AG08395 (cell line): ENCODE measurements at regions not wholly inside any gene's neighbourhood (a gene's known extent, or its start where the extent isn't known, plus 50 kb on each side); places are given as distances from the start of the nearest gene placed in this dataset.

ENCODE experiments used
- DNase-seq: peaks from one replicate; pipeline ENCODE4 v3.0.0; 2012; ENCODE audit warnings: mixed read lengths, low spot score

DNA sequence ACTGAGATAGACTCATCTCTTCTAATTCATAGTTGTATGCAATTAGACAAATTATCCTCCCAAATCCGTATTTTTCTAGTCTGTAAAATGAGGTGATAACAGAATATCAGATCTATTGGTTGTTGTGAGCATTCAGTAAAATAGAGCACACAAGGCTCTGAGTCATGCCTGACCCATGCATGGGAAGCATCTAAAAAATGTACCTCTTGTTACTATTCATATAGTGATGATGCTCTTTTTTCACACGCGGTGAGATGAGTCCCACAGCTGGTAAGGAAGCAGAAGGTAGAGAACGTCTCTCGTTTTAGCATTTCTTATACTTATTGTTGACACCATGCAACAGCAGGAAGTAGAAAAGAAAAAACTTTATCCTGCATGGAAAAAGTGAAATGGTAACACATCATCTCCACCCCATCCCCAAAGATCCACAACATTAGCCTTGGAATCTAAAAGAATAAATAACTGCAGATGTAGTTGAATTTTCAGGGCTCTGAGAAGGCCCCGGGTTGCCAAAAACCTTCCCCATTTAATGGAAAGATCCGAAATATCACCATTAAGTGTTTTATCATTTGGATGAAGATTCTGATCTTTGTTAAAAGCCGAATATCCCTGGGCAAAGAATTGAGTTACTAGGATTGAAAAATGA lies 215.6 kb downstream of the TMEM114 start:
- DNase-seq = no peak

DNA sequence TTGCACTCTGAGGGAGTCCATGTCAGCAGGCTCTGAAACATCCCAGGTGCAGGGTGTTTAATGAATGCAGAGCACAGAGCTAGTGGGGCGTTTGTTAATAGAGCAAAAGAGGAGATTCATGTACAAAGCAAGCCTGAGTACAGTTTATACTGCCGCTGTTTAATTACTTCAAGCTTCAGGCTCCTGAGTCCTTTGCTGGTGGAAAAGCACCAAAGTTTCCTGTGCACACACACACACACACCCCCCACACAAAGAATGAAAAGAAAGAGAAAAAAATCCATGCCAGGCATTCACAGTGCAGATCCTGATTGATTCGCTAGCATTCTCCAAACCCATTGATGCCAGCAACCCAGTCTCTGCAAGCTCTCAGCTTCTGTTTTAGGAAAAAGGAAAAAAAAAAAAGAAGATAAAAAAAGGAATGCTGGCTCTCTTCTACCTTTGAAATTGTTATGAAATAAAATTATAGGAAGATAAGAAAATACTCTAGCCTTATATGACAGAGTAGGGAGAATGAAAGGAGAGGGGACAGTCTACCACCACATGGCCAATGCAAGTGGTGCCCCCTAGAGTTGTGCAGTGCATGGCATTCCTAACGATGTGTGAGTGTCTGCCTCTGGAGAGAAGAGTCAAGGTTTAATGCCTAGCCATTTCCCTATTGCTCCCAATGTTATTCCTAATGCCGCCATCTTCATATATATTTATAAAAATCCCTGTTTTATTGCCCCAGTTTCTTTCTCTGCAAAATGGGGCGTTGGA lies 216.5 kb downstream of the TMEM114 start:
- no peak for DNase-seq

DNA sequence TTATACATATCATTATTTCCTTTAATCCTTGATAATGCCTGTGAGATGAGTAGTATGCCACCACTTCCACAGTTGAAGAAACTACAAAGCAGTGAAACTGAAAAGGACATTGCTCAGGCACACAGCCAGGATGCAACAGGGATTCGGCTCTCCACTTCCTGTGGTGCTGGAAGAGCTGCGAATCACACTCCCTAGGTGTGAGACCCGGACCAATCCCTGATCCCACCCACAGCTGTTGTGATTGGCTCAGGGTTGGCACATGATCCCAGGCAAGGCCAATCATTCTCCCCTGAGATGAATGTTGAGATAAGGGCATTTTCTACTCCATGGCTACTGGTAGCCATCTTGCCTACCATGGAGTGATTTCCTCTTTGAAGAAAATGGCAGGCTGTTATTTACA lies 218.2 kb downstream of the TMEM114 start:
- DNase-seq = no peak

DNA sequence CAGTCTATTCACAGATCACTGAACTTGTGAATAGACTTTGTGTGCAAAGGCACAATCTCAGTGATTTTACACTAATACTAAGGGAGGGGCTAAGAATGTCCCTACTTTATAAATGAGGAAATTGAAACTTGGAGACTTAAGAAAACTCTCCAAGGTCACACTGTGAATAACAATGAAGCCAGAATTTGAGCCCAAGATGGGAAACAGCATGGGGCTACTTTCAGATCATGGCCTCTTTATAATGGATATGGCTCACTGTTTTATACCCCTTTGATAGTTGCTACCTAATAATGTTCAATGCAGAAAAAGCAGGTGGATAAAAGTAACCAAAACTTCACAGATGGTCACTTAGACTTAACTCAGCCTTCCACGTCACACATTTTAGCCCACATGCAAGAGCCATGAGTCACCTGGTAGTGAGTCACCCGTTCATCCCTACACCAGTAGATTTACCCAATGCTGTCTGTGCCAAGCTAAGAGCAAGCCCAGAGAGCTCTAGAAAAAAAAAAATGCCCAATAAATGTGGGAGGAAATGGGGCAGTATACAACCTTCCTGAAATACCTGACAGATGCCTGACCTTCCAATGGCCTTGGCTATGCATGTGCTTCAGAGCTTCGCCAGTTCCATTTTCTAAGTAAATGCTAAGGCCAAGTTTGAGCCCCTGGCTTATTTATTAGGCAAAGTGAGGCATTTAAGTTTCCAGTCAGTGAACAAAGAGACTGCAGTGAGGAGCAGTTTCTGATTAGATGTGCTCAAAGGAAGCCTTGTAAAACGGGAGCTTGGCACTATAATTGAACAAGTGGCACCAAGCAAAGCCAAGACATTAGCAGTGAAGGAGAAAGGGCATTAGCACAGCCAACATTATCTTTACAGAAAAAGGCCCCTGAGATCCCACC lies 219.7 kb downstream of the TMEM114 start:
- DNase-seq = no peak

DNA sequence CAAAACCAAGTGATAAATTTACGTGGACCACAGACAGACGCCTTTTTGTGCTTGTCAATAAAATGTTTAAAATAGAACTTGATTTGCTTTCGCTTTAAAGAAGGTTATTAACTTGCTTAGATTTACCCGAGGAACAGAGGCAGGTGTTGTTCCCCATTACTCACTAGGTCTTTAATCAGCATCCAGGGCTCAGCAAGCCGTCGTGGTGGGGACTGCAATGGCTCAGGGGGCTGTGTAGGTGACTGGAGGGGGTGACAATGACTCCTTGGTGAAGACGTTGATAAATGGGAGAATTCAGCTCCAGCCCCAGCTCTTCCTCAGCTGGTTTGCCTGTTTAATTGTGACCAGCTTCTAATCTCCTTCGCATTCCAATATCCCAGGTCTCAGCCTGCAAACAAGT lies 231.4 kb downstream of the TMEM114 start:
- no peak for DNase-seq

DNA sequence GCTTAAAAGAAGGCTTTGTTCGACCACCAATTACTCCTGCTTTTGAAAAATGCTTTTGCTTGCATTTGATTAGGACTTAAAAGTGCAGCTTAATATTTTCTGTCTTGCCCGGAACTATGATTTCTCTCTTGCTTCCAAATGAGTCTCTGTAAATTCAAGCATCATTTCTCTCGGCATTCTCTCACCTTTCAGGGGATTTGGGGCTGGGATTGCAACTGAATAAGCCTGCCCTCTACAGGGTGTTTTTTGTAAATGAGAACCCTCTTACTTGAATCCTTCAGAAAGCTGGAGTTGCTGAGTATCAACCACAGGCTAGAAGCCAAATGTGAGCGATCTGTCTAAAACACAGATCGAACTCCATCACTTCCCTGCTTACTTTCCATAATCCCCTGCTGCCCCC lies 234.6 kb downstream of the TMEM114 start:
- DNase-seq = no peak

DNA sequence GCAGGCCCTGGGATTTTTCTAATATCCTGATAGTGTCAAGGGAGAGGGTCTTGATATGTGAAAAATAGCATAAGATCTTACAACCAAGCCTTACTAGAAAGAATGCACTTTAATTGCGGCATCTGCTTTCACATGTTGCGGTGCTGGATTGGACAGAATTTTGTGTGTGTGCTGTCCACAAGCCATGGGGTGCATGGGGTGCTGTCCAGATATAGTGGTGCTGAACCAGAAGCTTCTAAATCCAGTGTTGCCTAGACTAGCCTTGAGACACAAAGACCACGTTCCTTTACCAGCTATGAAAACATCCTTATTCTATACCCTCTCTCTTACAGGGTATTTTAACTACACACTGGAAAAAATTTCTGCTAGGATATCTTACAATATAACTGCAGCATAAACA lies 244.0 kb downstream of the TMEM114 start:
- DNase-seq = no peak

DNA sequence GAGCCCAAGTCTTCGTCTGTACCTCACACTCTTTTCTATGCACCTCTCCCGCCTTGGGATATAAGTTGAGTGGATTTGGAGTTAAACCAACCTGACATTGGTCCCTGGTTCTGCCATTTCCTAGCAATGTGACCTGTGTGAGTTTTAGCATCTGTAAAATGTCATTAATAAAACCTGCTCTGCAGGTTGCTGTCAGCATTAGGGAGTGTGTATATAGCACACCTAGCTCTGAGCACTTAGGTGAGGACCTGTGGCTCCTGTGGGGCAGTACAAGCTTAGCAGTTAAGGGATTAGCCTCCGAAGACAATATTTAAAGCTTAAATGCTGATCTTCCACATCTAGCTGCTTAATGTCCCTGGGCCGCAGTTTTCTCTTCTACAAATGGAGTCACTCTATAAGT lies 248.0 kb downstream of the TMEM114 start:
- DNase-seq = no peak

DNA sequence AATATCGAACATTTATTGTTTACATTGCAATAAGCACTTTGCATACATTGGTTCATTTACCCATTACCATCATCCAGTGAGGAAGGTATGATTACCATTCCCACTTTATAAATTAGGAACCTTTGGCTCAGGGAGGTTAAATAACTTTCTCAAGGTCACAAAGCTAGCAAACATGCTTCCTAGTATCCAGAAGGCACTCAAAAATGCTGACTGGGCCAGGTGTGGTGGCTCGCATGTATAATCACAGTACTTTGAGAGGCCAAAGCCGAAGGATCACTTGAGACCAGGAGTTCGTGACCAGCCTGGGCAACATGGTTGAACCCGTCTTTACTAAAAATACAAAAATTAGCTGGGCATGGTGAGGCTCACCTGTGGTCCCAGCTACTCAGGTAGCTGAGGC lies 259.6 kb downstream of the TMEM114 start:
- no peak for DNase-seq

DNA sequence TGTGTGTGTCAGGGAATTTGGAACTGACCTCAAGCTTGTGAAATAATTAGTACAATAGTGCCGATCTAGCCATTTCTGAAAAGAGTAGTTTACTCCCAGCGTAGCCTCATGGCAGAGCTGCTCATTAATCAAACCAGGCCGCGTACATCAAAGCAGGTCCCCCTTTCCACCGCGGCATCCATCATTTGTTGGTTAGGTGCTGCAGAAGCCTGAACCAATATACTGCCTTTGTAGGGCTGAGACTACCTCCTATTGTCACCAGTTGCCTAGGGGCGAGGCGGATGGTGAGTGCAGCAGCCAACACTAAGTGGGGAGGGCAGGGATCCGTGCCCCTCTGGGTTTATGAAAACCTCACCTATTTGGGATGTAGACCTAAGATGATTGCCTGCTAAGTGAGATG lies 264.1 kb downstream of the TMEM114 start:
- DNase-seq = no peak

DNA sequence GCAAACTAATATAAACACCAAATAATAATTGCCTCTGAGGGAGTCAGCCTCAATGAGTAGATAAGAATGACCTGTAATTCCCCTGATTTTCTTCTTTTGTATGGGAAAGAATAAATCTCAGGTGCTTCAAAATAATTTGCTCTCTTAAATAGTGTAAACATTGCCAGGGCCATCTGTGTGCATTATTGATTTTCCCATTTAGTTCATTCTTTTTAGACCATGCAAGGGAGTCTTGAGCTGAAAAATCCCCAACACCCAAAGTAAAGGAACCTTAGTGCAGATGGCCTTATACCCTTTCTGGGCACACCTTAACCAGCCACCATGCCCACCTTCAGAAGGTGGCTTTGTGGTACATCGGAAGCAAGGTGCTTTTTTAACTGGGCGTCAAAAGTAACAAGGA lies 267.2 kb downstream of the TMEM114 start:
- DNase-seq = no peak

DNA sequence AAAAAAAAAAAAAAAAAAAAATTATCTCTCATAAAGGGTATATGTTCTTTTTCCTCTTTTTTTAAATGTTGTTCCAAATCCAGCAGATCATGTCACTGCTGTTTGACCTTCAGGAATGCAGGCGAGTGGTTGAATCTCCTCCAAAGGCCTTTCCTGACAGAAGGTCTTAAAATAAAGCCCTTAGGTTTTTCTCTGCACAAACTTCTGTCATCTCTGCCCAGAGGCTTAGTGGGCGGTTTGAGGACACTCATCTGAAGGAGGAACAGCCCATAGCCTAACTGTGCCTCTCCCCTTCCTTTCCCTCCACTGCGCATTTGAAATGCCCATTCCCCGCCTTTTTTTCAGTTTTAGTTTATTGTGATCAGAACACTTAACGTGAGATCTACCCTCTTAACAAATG lies 270.2 kb downstream of the TMEM114 start:
- no peak for DNase-seq

DNA sequence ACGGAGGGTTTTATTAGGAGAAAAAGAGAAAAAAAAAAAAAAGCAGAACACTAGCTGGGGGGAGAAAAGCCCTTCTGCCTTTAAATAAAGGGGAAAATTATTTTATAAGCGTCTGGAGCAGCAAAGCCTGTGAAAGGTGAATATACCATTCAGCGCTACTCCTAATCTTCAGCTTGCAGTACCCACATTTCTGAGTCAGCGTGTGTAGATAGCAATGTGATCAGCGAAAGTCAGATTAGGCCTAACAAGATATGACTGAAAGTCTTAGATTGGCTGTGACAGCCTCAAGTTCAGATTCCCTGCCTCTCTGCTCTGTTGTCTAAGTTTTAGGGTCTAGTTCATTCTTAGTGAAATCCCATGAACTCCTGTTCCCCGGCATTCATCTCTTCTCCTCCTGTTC lies 279.5 kb downstream of the TMEM114 start:
- no peak for DNase-seq

DNA sequence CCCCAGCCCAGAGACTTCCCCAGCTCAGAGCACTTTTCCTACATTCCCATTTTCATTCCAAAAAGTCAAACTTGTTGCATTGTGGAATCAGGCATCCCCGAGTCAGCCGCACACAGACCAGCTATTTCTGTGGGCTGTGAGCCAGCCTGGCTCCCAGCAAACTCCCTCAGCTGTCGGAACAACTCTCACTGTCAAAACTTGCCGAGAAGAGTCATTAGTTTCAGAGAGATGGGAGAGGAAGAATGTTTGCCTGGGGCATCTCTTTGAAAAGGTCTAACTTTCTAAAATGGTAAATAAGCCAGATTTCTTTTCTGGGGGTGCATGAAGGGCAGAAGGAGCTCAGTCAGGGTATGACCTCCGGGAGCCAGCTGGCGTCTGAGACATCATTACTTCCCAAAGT lies 280.0 kb downstream of the TMEM114 start:
- DNase-seq = no peak

DNA sequence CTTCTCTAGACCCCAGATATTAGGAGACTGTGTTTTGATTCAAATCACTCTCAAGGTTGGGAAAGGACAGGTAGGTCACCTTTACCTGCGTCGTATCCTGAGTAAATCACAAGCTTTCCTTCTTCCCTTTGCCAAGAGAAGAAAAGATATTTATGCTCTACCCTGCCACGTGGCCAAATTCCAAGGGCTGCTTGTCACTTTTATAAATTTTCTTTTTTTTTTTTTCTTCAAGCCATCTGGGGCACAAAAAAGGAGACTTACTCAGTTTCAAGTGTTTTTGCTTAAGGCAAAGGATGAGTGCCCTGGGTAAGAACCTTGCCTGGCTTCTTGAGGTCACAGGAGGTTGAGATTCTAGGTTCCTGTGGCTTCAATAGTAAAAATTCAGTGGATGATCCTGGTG lies 285.1 kb downstream of the TMEM114 start:
- no peak for DNase-seq

DNA sequence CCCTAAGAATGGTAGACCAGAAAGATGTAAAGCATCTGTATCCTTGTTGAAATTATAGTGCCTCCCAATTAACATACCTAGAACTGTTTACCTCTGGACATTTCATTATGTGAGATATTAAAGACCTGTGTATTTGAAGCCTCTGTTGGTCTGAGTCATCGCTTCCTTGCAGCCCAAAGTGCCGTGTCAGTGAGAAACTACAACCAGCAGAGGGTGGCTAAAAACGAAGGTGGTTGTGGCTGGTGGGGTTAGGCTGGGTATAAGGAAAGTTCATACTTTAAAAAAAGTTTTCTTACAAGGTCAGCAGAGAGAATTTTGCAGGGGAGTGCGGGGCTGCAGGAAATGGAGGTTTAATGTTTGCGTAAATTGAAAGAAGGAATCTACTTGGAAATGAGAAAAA lies 290.7 kb downstream of the TMEM114 start:
- no peak for DNase-seq

DNA sequence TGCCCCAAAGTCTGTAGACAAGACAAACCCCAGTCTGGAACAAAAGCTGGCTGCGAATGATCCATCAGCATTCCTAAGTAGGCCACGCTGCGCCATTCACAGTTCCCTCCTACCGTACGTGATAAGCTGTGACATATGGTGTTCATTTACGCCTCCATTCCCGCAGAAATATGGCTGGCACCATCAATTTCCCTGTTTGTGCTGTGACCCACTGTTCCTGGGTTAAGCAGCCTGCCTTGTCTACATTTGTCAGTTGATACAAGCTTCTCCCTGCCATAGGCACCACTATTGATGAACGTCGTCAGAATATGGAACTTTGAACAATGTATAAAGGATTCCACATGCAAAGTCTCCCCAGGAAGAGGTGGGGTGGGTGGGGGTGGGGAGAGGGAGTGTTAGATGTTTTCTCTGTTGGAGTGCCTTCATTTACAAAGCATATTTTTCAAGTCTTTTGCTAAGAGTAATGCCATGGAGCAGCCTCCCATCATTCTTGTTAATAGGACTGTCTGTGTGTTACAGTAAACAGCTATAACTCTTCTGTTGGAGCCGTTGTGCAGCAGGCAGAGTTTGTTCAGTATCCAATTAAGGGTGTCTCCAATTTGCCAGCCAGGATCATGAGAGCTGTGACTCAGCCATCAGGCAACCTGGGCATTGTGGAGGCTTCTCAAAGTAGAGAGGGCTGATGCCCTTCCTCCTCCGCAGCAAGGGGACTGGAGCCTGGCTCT lies 294.6 kb downstream of the TMEM114 start:
- DNase-seq = no peak

DNA sequence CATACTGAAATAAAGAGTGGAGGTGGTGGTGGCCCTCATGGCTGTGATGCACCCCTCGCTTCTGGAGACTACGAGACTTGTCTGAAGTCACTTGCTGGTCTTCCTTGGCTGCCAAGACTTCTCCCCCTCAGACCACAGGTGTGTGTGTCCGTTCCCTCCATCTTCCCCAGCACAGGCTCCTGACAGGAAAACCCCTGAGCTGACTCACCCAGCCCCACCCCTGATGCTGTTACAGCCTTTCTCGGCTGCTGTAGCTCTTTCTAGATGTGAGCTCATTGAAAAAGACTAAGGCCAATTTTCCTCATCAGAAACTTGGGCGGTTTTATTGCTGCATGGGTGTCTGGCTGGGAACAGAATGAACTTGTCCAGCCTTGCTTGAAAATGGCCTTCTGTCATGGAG lies 296.9 kb downstream of the TMEM114 start:
- no peak for DNase-seq

DNA sequence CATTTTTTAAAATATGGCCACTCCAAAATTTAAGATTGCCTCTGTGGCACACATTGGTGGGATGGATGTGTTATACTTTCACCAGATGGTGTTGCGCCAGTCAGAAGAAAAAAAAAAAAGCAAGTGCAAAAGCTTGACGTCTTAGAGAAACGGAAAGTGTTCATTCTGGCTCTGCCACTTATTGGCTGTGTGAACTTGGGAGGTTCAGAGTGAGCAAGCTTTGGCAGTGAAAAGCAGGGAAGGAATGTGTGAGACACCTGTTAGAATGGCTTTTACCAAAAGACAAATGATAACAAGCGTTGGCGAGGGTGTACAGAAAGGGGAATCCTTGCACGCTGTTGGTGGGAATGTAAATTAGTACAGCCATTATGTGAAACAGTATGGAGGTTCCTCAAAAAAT lies 298.0 kb downstream of the TMEM114 start:
- DNase-seq = no peak

DNA sequence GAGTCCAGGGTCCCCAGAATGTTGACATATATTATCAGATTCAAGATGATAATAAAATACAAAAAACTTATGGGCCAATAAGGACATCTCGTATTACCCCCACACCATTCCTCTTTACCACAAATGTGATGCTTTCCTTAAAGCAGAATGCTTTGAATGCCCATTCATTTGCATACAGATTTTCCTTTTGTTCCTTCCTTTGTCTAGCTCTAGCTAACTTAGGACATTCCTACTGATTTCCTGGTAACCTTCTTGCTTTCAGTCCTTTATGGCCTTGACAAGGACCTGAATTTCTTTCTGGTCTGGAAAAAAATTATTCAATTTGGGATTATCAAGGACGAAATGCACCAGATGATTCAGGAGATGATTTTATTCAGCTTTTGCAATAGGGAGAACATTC lies 304.0 kb downstream of the TMEM114 start:
- DNase-seq = no peak

DNA sequence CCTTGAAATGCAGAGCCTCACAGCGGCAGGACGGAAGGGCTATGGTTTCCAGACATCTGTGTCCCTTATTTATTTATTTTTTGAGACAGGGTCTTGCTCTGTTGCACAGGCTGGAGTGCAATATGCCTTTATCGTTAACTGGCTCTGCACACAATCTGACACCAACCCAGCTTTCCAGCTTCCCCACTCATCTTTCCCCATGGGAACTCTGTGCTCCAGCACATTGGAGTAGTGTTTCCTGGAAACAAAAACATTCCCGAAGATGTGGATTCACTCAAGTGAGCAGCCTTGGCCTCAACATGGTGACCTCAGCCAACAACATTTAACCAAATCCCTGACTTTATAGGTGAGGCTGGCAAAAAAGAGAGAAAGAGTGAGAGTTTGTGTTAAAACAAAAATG lies 307.1 kb downstream of the TMEM114 start:
- DNase-seq = no peak

DNA sequence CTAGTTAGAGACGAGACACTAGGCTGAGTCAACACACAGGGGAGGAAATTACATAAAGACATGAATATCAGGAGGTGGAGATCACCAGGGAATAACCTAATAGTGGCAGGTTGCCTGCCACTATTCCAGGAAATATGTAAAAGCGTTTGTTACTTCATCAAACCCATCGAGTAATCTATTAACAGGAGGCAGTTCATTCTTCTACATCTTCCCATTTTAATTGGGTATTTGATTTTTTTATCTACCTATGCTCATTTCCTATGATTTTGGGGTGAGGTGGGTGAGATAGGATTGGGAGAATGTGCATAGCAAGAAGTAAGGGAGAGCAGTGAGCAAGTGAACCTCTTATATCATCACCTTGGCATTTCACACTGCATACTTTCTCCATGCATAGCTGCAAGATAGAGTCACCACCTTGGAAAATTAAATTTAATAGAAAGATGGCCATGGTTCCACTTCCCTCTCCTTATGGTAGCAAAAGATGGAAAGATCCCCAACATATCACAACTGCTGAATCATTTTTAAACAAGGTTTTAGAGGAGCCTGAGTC lies 312.2 kb downstream of the TMEM114 start:
- no peak for DNase-seq
